Hepatocyte (in vitro differentiated cells): ENCODE measurements at regions not wholly inside any gene's neighbourhood (a gene's known extent, or its start where the extent isn't known, plus 50 kb on each side); places are given as distances from the start of the nearest gene placed in this dataset.

ENCODE experiments used
- DNase-seq: peaks from one replicate; pipeline ENCODE4 v3.0.0-alpha.2; 2016; ENCODE audit warnings: low spot score
- H2AFZ ChIP-seq: fragments of 200-600 bp; sonication (generic); 2 replicates; pipeline ENCODE4 v1.6.0; 2016; ENCODE audit warnings: antibody characterized with exemption, mild to moderate bottlenecking
- H3K27ac ChIP-seq: fragments of 200-600 bp; sonication (generic); 2 replicates; pipeline ENCODE4 v1.5.1; 2016; ENCODE audit warnings: mild to moderate bottlenecking
- H3K27me3 ChIP-seq: fragments of 200-600 bp; sonication (generic); 2 replicates; pipeline ENCODE4 v1.6.1; 2016
- H3K36me3 ChIP-seq: fragments of 200-600 bp; sonication (generic); replicated peaks from 2 replicates; pipeline ENCODE4 v1.5.1; 2016; ENCODE audit warnings: low read depth; ENCODE audit not compliant: insufficient read depth
- H3K4me1 ChIP-seq: fragments of 200-600 bp; sonication (generic); 2 replicates; pipeline ENCODE4 v1.5.1; 2016; ENCODE audit warnings: mild to moderate bottlenecking, moderate library complexity; ENCODE audit not compliant: insufficient read depth
- H3K4me2 ChIP-seq: fragments of 200-600 bp; sonication (generic); 2 replicates; pipeline ENCODE4 v1.6.0; 2016
- H3K4me3 ChIP-seq: fragments of 200-600 bp; sonication (generic); 2 replicates; pipeline ENCODE4 v1.5.1; 2016; ENCODE audit warnings: mild to moderate bottlenecking
- H3K79me2 ChIP-seq: fragments of 200-600 bp; sonication (generic); 2 replicates; pipeline ENCODE4 v1.6.0; 2017; ENCODE audit warnings: mild to moderate bottlenecking
- H3K9me2 ChIP-seq: fragments of 200-600 bp; sonication (generic); replicated peaks from 2 replicates; pipeline ENCODE4 v1.6.0; 2017; ENCODE audit warnings: mild to moderate bottlenecking; ENCODE audit not compliant: insufficient read depth
- H3K9me3 ChIP-seq: fragments of 200-600 bp; sonication (generic); 2 replicates; pipeline ENCODE4 v1.5.1; 2016; ENCODE audit warnings: low read depth, mild to moderate bottlenecking
- H4K20me1 ChIP-seq: fragments of 200-600 bp; sonication (generic); 2 replicates; pipeline ENCODE4 v1.6.0; 2016; ENCODE audit warnings: mild to moderate bottlenecking; ENCODE audit not compliant: insufficient read depth, poor library complexity, severe bottlenecking
- CTCF ChIP-seq: fragments of 200-600 bp; sonication (generic); IDR thresholded peaks from 2 replicates; pipeline ENCODE4 v1.5.1; 2016; ENCODE audit warnings: antibody characterized with exemption, mild to moderate bottlenecking; ENCODE audit not compliant: poor library complexity
- EZH2 ChIP-seq: fragments of 200-600 bp; sonication (generic); IDR thresholded peaks from 2 replicates; pipeline ENCODE4 v1.6.1; 2016; ENCODE audit warnings: antibody characterized with exemption, mild to moderate bottlenecking, borderline replicate concordance
- EZH2phosphoT487 ChIP-seq: fragments of 200-600 bp; sonication (generic); IDR thresholded peaks from one replicate; pipeline ENCODE4 v1.6.1; 2018; ENCODE audit warnings: antibody characterized with exemption, mild to moderate bottlenecking, low read depth, moderate library complexity; ENCODE audit not compliant: unreplicated experiment, severe bottlenecking
- WGBS: methylation state at CpG from one replicate; pipeline ENCODE4 v1.1.6; 2016; ENCODE audit warnings: low lambda C conversion rate; ENCODE audit errors: missing lambda C conversion rate; 5-methylcytosine and 5-hydroxymethylcytosine counted together

GRCh38 chr12:90393089-90393488 is 561.9 kb downstream of the CCER1 start:
- no peaks in the 10 kb centered on the region for H3K79me2 ChIP-seq
- H2AFZ ChIP-seq, result no peak overlapping the region
- H3K36me3 ChIP-seq, result no peaks in the 10 kb centered on the region
- no peaks in the 10 kb centered on the region for H3K9me2 ChIP-seq
- H3K27ac ChIP-seq, result no peak overlapping the region
- TF ChIP-seq CTCF (no peak), EZH2 (no peak), EZH2phosphoT487 (no peak)
- no peaks in the 10 kb centered on the region for H3K4me1 ChIP-seq
- DNase-seq, result no peak
- H3K27me3 ChIP-seq, result no peaks in the 10 kb centered on the region
- no peak overlapping the region for H3K4me2 ChIP-seq
- H3K9me3 ChIP-seq, result peaks cover 13% of the 10 kb centered on the region
- H3K4me3 ChIP-seq, result no peak overlapping the region
- H4K20me1 ChIP-seq, result no peaks in the 10 kb centered on the region
- 91% methylated on average over 3 of the region's 3 CpGs for WGBS

- TF ChIP-seq EZH2, result no peak
- TF ChIP-seq EZH2phosphoT487, result no peak
- TF ChIP-seq CTCF, result no peak
- H4K20me1 ChIP-seq, result no peaks in the 10 kb centered on the region
- no peak overlapping the region for H3K27ac ChIP-seq
- H3K4me2 ChIP-seq, result no peak overlapping the region
- H3K27me3 ChIP-seq, result no peaks in the 10 kb centered on the region
- no peaks in the 10 kb centered on the region for H3K4me1 ChIP-seq
- no peak overlapping the region for H2AFZ ChIP-seq
- peaks cover under 1% of the 10 kb centered on the region for H3K9me3 ChIP-seq
- H3K79me2 ChIP-seq, result no peaks in the 10 kb centered on the region
- WGBS, result 80% methylated on average over 2 of the region's 2 CpGs
- no peaks in the 10 kb centered on the region for H3K9me2 ChIP-seq
- no peak overlapping the region for H3K4me3 ChIP-seq
- no peaks in the 10 kb centered on the region for H3K36me3 ChIP-seq
- DNase-seq, result no peak
These were observed 564.0 kb downstream of the CCER1 start for GRCh38 chr12:90390947-90391346.

- Histone ChIP-seq H3K4me2 (no peak overlapping the region), H4K20me1 (no peaks in the 10 kb centered on the region), H3K79me2 (no peaks in the 10 kb centered on the region), H3K4me3 (no peak overlapping the region), H2AFZ (no peak overlapping the region), H3K27me3 (no peaks in the 10 kb centered on the region), H3K27ac (no peak overlapping the region), H3K4me1 (no peaks in the 10 kb centered on the region), H3K9me2 (no peaks in the 10 kb centered on the region), H3K36me3 (no peaks in the 10 kb centered on the region), H3K9me3 (no peaks in the 10 kb centered on the region)
- 100% methylated on average over 1 of the region's 1 CpG for WGBS
- TF ChIP-seq EZH2, result no peak
- TF ChIP-seq EZH2phosphoT487, result no peak
- TF ChIP-seq CTCF, result no peak
- DNase-seq, result no peak
These were observed 586.9 kb downstream of the CCER1 start for GRCh38 chr12:90368081-90368480.

GRCh38 chr12:90366286-90366685 is 588.7 kb downstream of the CCER1 start:
- Histone ChIP-seq H4K20me1 (no peaks in the 10 kb centered on the region), H3K36me3 (no peaks in the 10 kb centered on the region), H3K79me2 (no peaks in the 10 kb centered on the region), H3K4me2 (no peak overlapping the region), H2AFZ (no peak overlapping the region), H3K4me3 (no peak overlapping the region), H3K27me3 (no peaks in the 10 kb centered on the region), H3K27ac (no peak overlapping the region), H3K4me1 (no peaks in the 10 kb centered on the region), H3K9me3 (no peaks in the 10 kb centered on the region), H3K9me2 (no peaks in the 10 kb centered on the region)
- WGBS, result 76% methylated on average over 2 of the region's 2 CpGs
- DNase-seq, result peak; percentile 43
- TF ChIP-seq CTCF, result no peak
